ENCODE measurements at regions not wholly inside any gene's neighbourhood (a gene's known extent, or its start where the extent isn't known, plus 50 kb on each side); places are given as distances from the start of the nearest gene placed in this dataset.

DNA sequence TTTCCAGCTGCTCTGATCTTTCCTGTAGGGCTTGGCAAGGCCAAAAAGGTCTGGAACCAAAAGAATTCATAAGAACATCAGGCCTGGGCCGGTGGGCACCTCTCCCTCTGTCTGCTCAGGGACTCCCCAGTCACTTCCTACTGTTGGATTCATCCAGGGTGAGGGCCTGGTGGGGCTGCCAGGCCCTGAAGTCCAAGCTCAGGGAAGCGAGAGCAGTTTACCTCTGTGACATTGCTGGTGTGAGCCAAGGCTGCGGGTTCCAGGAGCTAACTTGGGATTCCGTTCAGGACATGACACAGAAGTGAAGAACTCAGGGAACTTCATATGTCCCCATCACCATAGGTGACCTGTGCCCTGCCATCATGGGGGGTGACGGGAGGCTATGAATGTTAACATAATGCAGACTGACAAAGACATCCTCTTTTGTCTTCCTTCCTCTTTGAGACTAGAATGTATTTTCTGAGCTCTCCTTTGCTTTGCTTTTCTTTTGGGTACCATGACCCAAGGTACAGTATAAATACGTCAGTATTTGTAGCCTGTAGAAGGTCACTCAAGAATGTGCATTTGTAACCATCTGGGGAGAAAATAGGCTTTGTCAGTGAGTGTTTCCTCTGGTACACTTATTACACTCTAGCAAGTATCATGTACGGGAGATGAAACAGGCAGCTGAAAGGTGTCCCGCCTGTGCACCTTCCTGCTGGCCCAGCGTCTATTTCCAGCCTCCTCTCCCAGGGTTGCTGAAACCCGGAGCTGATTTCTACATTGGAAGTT lies 130.5 kb upstream of the SLC1A4 start:
- DNase-seq: no peak

DNA sequence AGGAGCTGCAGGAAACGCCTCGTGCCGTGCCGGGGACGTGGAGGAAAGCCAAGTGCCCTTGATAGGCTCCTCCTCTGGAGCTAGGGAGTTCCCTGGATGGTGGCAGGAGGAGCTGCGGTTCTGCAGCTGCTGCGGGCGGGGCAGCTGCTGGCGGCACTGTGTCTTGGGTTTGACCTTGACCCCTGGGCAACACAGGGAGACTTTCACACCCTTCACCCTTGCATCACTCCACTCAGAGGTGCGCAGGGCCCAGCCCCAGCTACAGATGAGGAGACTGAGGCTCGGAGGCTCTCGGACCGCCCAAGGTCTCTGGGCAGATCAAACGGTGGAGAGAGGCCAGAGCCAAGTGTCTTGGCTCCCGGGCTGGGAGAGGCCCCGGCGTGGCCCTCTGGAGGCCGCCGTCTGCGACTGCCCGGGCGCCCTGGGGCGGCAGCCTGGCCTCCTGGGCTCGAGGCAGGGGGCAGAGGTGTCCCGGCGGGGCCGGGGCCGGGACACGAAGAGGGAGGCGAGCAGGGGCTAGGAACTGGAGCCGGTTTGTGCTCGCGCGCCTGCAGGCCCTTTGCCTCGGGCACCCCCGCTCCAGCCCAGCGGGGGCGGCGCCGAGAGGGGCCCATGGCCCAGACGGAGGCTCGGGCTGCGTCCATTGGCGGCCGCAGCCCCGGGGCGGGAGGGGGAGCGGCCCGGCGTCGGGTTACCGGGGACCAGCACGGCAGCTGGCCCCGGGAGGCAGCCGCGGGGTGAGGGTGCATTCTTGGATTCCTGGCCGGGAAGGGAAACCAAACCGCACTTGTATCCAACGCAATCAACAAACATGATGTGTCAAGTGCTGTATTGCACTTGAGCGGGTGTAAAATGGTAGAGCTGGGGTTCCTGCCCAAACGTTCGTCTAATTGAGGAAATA lies 129.6 kb upstream of the SLC1A4 start:
- DNase-seq: no peak

DNA sequence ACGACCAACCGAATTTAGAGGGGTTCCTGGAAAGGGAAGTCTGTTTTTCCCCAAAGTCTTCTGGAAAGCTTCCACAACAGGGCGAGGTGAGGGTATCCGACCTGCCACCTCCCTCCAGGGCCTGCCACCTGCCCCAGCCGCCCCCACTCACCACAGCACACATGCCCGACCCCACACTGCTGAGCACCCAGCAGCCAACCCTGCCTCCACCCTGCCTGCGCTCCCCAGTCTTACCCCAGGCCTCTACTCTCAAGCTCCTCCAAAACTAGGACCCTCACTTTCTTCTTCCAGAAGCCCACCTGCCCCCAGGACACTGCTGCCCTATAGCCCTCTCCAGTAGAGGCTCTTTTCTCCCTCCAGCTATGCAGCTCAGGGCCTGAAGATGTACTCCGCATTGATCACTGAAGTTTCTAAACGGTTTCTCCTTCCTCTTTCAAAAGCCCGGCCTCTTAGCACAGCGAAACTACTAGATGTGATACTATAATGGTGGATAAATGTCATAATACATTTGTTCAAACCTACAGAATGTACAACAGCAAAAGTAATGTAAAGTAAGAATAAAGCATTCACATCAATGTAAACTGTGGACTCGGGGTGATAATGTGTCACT lies 128.8 kb upstream of the SLC1A4 start:
- no peak for DNase-seq

DNA sequence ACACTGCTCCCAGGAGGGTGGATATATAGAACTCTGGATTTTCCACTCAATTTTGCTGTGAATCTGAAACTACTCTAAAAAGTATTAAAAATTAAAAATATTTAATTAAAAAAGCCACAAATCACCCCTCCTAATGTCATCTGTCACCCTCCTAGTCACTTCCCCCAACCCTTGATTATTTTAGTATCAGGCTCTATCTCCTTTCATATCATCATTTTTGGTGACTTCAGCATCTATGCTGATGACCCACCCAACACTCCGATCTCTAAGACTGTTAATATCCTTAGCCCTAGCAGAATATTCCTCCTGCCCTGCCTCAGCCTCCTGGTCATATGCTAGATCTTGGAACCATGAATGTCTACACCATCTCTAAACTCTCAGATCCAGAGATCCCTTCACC lies 128.3 kb upstream of the SLC1A4 start:
- no peak for DNase-seq

DNA sequence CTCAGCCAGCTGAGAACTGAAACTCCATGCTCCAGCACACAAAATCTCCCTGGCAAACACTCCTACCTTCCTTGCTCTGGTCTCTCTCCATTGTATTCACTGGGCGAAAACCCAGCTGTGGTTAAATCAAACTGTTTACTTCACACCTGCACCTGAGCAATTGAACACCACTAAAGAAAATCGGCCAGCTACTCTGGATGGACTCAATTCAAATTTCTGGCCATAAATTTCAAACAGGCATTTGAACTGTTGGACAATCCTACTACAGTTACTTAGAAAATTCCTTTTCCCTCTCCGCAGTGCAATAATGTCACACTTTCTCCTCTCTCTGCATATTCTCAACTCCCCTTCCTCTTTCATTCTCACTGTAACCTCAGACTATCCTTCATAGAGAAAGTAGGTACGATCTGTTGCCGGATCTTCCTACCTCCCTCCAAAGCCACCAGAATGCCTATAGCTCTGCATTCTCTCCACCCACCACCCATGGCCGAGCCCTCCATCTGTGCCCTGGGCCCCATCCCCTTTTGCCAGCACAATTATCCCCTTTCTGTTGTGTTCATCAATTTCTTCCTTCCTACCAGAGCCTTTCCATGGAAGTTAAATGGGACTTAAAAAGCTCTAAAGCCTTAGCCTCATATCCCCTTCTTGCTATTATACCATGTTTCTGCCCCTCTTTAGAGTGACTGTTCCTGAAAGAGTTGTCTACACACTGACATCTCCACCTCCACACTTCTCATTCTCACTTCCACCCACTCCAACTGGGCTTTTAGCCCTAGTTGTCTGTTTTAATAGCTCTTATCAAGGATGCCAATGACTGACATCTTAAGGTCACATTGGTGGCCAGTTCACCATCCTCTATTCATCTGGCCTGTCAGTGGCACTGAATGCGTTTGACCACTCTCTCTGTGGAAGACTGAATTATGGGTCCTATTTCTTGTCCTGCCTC lies 127.5 kb upstream of the SLC1A4 start:
- no peak for DNase-seq

DNA sequence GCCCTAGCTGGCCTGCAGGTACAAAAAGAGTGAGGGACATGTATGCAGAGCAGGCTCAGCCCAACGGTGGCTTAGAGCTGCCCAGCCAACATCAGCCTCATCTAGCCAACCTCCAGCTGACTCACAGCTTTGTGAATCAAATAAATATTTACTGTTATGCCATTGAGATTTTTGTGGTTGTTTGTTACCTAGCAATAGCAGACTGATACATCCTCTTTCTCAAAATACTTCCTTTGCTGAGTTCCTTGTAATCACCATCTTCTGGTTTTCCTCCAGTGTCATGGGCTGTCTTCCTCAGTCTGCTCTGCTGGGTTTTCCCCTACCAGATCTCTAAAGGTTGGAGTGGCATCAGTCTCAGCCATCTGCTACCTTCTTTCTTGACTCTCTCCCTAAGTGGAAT lies 126.6 kb upstream of the SLC1A4 start:
- DNase-seq: no peak

DNA sequence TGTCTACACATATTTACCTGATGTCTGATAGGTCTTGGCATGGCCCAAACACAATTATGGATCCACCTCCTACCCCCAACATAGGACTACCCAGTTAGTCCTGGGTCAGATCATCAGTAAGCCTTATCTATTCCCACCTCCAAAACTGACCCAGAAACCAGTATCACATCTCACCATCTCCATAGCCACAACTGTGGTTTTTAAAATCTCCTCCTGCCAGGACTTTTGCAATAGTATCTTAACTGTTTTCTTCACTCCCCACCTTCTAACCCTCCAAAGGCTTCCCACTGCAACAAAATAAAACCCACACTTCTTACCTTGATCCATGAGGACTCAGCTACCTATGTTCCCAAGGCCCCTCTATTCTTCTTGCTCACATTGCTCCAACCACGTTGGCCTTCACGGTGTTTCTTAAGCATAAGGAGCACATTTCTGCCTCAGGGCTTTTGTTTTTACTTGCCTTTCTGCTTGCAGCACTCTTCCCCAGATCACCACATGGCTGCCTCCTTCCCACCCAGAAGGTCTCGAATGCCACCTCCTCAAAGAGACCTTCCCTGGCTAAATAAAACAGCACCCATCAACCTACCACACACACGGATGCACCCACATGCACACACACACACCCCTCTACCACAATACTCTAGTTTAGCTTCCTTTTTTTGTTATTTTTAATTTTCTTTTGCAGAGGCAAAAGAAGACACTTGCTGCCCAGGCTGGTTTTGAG lies 125.9 kb upstream of the SLC1A4 start:
- no peak for DNase-seq

DNA sequence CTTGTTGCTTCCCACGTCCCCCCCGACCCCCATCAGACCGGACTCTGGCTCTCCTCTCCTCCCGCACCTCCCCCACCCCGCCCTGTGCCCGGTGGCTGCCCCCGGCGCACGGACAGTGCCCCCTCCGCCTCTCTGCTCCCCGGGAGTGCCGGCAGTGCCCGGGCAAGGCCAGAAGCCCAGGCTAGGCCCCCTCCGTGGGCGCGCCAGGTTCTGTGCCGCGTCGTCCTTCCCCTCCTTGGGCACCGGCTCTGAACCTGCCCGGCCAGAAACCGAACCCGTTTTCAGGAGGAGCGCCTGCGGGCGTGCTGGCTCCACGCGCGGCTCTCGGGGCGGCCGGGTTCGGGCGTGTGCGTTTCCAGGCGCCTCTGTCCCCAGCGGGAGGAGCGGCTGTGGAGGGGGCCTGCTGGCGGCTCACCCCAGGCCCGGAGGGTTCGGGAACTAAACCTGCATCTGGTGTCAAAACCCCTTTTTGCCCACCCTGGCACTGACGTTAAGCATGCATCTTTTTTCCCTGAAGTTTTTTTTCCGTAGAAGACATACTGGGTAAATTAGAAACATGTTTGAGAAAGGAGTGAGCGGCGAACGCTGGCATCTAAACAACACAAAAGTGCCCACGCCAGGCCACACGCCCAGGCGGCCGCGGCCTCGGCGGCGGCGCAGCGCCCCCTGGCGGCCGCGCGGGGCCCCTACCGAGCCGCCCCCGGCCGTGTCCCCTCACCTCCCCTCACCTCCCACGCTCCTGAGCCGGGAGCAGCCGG lies 123.9 kb upstream of the SLC1A4 start:
- peak; percentile 13 to 42 (median 22) for DNase-seq

DNA sequence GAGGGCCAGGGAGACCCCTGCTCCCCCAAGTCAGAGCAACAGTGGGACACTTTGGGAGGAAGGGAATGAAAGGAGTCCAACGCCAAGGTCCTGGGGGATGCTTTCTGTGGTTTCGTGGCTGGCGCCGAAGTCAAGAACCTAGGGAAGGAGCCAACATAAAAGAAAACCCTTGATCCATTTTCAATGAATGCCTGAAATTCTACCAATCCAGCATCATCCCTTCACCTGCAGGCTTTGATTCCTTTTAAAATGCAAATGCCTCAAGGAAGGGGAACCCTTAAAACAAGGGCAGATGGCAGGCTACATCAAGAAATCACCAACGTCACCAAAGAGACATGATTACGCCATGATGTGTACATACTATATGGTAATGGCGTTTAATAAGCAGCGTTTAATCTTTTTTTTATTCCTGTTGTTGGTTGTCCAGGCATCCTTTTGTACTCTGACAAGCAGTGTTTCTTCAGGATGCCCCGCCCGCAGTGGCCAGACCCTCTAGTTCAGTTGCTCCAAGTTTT lies 123.3 kb upstream of the SLC1A4 start:
- no peak for DNase-seq

DNA sequence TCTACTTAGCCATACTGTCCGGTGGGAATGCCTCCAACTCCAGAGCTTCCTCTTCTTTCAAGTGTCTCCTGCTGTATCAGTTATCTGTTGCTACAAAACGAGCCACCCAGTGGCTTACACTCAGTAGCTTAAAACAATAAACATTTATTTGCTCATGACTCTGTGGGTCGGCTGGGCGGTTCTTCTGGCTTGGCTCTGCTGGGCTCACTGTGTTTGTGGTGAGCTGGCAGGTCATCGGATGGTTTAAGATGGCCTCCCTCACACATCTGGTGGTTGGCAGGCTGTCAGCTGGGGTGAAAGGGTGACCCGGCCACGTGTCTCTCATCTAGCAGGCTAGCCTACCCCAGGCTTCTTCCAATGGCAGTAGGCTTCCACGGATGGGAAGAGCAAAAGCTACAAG lies 122.4 kb upstream of the SLC1A4 start:
- DNase-seq: no peak

DNA sequence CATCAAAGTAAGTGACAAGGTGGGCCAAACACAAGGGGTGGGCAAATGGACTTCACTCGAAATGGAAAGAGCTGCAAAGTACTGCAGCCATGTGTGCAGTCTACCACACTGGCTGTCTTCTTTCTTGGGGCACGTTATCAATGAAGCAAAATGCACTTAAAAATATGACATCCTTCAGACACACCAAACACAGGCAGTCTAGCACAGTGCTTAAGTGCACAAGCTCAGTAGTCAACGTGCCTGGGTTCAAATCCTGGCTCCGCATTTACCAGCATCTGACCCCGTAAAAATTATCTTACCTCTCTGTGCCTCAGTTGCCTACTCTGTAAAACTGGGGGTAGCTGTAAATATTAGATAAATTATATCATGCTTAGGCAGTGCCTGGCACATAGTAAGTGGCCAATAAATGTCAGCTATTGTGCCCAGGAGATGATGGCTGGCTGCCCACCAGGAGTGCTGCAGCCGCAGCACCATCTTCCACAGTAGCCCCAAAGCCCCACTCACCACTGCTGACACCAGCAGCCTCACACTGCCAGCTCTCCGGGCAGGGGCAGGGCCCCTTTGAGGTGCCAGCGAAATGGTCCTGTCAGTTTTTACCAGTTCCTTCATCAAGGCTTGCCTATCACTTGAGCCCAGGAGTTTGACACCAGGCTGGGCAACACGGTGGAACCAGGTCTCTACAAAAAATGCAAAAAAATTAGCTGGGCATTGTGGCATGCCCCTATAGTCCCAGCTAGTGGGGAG lies 121.8 kb upstream of the SLC1A4 start:
- DNase-seq: no peak

DNA sequence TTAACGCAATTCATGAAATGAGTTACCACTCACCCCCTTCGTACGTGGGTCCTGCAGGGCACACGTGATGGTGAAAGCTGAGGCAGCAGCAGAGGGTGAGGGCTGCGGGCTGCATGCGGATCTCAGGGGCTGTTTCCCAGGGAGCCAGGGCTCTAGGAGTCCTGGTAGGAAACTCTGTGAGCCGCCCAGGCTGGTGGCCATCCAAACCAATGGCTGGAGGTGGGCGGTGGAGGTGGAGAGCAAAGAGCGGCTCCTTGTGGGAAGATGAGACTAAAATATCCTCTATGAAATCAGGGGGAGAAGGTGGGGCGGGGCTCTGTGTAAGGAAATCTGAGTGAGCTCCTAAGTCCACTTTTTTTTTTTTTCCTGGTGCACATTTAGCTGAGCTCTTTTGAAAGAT lies 120.1 kb upstream of the SLC1A4 start:
- no peak for DNase-seq

DNA sequence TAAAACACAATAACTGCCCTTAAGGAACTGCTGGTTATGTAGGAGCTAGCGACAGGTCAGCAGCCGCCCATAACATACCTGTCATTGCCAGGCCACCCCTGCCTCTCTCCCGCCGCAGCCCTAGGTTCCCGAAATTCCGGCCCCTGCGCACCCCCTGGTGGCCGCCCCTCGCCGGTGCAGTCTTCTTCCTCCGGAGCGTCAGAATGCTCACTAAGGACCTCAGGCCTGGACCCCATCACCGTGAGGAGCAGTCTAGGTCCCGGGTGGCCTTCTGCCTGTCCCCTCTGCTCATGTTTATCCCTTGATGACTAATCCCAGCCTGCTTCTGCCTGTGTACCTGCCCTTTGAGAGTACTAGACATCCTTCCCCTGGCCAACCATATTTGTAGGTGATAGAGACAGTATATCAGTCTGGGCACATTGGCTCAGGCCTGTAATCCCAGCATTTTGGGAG lies 115.7 kb upstream of the SLC1A4 start:
- peak; percentile 66 to 73 (median 68) for DNase-seq

DNA sequence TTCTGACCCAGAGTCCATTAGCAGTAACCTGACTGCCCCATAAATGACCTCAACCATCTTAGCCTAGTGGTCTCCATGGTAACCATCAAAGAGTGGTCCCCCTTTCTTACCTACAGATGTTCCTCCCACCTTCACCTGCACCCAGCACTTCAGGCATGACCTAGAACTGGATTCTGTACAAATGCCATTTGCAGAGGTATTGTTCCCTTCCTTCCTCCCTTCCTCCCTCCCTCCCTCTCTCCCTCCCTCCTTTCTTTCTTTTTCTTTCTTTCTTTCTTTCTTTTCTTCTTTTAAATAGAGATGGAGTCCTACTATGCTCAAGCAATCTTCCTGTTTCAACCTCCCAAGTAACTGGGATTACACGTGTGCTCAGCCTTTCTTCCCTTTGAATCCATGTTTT lies 114.6 kb upstream of the SLC1A4 start:
- DNase-seq: no peak

DNA sequence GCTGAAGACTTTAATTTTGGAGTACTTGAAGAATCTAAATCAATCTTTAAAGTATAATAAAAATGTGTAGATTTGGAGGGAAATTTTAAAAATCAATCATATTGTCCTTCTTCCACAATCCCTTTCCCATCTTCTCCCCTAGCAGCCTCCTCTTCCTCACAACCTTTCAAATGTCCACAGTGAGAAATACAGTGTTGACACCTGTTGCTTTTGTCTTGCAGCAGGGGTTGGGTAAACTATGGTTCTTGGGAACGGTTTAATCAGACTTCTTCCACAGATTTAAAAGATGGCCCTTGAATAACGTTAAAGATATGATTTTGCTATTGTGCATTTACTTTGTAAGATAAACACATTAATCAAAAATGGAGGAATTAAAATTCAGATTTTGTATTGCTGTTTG lies 113.8 kb upstream of the SLC1A4 start:
- DNase-seq: no peak

DNA sequence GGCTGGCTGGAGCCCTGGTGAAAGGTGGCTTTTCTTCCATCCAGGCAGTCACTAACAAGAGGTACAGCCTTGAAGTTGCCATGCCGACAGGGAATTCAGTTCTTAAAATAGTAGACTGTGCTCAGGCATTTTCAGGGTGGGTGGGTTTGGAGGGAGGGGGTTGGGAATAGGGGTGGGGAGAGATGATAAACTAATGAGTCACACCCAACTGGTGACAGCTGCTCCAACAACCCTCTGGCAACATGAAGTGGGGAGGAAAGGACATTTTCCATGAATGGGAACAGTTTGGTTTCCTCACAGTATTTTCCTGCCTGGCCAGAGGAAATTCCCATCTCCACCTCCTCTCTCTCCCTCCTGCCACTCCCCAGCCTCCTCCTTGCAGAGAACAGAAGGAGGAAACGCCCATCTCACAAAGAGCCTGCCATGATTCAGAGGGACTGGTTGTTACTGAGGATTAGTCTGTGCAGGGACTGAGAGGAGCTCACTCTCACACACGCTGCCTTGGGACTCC lies 113.0 kb upstream of the SLC1A4 start:
- DNase-seq: no peak

DNA sequence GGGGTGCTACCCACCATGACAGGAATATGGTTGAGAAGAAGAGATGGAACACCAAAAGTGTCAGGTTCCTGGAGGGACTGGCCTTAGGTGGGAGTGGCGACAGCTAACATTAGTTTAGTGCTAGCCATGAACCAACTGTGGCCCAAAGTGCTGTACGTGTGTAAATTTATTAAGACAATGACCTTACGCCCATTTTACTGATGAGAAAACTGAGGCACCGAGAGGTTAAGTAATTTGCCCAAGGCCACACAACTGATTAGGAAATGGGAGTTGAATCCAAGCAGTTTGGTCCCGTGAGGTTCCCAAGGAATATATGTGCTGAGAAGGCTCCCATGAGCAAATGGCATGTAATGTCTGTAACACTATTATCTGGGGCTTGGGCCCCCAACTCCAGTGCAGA lies 109.5 kb upstream of the SLC1A4 start:
- no peak for DNase-seq

DNA sequence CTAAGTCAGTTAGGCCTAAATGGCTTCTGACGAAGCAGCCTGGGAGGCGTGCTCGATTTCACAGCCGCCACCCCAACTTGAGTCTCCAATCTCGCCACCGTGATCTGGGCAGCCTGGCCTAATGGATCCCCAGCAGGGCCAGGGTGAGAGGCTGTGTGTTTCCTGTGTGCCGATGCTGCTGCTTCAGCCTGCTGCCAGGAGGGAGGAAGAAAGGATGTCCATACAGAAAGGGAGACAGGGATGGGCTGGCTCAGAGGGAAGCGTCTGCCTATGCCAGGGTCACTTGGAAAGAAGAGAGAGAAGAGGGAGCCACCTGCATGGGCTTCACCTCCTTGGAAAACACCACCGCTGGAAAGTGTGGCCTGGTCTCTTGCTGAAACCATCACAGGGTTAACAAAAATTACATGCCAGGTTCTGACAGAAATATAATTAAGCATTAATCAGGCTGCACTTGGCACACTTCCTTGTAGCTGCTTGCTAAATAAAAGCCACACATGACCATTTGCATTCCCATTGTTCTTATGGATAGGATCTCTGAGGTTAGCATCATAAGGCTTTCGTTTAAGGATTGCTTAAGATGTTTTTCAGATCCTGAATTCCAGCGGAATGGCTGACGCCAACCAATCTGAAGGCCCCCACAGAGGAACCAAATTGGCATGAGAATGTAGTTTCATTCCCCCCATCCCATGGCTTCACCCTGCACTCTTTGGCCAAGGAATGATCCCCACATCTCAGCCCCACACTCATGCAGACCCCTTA lies 108.8 kb upstream of the SLC1A4 start:
- no peak for DNase-seq

DNA sequence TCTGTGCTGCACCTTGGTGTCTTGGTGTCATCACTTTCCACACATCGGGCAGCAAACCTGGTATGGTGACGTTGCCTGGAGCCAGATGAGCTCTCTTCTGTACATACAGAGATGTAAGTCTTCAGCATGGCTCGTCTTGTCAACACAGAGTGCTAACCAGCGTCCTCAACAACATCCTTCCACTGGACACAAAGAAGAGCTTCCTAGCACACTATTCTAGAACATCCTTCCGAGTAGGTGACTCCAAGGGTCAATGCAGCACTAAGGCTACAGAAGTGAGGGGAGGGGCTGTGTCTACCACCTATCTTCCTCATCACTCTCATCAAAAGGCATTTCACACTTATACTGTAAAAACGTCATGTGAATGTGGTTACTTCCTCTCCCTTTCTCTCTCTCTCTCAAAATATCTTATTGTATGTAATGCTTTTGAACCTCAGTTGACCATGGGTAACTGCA lies 108.1 kb upstream of the SLC1A4 start:
- DNase-seq: no peak
